Hematopoietic multipotent progenitor cell treated with erythropoietin and hydrocortisone succinate and interleukin-3 and kit ligand, for 17 days (in vitro differentiated cells): ENCODE measurements at regions not wholly inside any gene's neighbourhood (a gene's known extent, or its start where the extent isn't known, plus 50 kb on each side); places are given as distances from the start of the nearest gene placed in this dataset.
"Not testable (repeated sequence)": the region's sequence is repeated elsewhere in the genome, so short reads cannot be mapped to it uniquely, and the experiment has no call there.

Experiments used
- DNase-seq: peaks from one replicate; pipeline ENCODE4 v3.0.0-alpha.2; 2015; ENCODE audit warnings: low spot score

DNA sequence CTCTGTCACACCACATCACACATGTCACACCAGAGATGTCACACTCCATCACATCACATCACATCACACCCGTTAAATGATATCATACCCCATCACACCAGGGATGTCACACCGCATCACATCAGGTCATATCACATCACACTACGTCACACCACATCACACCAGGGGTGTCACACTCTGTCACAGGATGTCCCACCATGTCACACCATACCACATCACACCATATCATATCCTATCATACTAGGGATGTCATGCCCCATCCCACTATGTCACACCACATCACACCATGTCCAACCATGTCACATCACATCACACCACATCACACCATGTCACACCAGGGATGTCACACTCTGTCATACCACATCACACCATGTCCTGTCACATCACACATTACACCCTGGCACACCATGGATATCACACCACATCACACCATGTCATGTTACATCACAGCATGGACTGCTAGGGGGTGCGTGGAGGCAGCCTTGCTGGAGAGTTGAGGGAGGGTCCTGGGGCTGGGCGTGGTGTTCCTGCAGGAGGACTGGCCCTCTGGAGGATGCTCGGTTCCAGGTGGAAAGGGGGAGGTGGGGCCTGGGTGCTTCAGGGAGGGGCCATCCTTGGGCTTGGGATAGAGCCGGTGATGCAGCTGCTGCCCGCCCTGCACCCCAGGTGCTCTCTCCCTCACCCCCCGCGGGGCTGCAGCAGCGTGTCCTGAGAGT is 134.6 kb downstream of the TMEM121 start:
- no peak for DNase-seq

DNA sequence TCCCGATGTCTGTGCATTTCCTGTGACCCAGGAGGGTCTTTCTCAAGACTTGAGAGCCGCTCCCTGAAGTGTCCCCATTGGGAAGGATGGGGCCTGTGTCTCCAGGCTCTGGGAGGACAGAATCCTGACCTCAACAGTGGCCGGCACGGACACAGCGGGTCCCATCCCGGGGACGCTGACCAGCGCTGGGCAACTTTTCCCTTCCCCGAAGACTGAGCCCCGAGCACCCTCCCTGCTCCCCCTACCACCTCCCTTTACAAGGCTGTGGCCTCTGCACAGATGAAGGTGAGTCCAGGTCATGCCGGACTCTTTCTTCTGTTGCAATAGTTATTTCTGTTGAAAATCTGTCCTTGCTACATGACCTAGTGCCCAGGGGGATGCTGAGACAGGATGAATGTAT is 135.7 kb downstream of the TMEM121 start:
- DNase-seq = not testable (repeated sequence)

DNA sequence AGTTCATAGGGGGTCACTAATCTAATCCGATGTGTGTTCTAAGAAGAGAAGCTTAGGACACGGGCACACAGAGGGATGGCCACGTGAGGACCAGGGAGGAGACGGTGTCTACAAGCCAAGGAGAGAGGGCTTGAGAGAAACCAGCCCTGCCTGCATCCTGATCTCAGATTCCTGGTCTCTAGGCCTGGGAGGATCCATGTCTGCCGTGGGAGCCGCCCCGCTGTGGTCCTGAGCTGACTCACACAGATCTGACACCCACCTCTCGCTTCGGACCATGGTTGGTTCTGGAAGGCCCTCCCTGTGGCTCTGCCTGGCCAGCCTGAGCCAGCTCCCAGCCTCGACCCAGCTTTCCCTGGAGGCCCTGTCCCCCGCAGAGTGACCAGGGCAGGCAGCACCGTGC is 136.2 kb downstream of the TMEM121 start:
- DNase-seq = not testable (repeated sequence)

DNA sequence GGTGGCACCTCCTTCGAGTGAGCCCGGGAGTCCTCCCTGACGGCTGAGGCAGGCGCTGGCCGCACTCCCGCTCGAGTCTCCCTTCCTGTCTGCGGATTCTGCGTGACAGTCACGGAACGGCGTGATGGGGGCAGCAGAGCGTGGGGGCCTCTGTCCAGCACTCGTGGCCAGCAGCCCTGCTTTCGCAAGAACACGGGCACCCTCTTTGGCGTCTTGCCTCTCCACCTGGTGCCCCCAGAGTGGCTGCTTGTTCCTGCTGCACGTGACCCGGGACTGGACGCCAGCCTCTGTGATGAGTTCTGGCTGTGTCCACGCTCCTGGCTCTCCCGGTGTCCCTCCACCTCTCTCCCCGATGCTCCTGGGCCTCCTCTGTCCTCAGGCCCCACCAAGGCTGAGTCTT is 136.9 kb downstream of the TMEM121 start:
- DNase-seq = not testable (repeated sequence)

DNA sequence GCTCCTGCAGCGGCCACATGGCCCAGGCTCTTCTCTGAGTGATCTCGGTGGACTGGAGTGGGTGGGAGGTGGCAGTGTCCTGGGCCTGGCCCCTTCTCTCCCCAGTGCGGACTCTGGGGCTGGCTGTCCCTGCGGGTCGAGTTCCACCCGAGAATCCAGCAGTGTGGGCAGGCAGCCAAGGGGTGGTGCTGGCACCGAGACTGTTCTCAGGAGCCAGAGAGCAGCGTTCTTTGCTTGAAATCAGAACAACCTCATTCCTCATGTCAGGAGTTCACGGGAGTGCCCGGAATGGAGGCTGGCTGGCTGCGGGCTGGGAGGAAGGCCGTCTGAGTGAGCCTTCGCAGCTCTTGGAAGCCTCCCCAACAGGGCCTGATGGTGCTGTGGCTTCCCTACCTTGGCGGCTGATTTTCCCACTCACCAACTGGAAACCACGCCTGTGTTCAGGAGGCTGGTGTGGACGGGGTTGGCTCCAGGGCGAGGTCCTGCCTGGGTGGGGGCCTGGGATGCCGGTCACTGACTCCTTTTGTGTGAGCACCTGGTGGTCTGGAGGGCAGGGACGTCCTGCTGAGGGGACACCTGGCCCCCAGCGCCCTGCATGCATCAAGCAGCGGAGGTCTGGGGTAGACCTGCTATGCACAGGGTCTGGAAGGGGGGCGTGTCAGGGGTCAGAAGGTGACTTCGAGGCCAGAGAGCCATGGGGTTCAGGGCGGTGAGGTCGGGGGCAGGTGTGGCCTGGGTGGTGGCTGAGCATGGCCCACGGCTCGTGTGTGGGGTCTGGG is 137.6 kb downstream of the TMEM121 start:
- not testable (repeated sequence) for DNase-seq

DNA sequence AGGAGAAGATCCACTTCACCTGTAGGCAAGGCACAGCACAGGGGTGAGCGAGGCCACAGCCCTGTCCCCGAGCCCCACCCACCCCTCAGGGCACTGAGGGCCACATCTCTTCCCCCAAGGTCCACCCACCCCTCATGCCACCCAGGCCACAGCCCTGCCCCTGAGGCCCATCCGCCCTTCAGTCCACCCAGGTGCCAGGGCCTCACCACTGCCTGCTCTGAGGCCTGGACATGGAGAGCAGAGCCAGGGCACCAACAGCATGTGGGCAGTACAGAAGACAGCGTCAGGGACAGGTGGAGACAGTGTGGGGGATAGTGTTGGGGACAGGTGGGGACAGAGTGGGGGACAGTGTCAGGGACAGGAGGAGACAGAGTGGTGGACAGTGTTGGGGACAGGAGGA is 138.3 kb downstream of the TMEM121 start:
- DNase-seq = no peak

DNA sequence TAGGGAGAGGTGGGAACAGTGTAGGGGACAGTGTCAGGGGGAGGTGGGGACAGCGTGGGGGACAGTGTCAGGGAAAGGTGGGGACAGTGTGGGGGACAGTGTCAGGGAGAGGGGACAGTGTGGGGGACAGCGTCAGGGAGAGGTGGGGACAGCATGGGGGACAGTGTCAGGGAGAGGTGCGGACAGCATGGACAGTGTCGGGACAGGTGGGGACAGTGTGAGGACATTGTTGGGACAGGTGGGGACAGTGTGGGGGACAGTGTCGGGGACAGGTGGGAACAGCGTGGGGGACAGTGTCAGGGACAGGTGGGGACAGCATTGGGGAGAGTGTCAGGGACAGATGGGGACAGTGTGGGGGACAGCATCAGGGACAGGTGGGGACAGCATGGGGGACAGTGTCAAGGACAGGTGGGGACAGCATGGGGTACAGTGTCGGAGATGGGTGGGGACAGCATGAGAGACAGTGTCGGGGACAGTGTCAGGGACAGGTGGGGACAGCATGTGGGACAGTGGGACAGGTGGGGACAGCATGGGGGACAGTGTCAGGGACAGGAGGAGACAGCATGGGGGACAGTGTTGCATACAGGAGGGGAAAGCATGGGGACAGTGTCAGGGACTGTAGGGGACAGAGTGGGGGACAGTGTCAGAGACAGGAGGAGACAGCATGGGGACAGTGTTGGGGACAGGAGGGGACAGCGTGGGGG is 139.0 kb downstream of the TMEM121 start:
- DNase-seq = no peak

DNA sequence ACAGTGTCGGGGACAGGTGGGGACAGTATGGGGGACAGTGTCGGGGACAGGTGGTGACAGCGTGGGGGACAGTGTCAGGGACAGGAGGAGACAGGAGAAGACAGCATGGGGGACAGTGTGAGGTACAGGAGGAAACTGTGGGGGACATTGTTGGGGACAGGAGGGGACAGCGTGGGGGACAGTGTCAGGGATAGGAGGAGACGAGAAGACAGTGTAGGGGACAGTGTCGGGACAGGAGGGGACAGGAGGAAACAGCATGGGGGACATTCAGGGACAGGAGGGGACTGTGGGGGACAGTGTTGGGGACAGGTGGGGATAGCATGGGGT is 139.5 kb downstream of the TMEM121 start:
- no peak for DNase-seq

DNA sequence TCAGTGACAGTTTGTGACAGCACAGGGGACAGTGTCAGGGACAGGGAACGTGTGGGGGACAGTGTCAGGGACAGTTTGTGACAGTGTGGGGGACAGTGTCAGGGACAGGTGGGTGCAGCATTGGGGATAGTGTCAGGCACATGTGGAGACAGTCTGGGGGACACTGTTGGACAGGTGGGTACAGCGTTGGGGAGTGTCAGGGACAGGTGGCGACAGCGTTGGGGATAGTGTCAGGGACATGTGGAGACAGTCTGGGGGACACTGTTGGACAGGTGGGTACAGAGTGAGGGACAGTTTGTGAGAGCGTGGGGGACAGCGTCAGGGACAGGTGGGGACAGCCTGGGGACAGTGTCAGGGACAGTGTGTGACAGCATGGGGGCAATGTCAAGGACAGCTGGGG is 140.0 kb downstream of the TMEM121 start:
- no peak for DNase-seq

DNA sequence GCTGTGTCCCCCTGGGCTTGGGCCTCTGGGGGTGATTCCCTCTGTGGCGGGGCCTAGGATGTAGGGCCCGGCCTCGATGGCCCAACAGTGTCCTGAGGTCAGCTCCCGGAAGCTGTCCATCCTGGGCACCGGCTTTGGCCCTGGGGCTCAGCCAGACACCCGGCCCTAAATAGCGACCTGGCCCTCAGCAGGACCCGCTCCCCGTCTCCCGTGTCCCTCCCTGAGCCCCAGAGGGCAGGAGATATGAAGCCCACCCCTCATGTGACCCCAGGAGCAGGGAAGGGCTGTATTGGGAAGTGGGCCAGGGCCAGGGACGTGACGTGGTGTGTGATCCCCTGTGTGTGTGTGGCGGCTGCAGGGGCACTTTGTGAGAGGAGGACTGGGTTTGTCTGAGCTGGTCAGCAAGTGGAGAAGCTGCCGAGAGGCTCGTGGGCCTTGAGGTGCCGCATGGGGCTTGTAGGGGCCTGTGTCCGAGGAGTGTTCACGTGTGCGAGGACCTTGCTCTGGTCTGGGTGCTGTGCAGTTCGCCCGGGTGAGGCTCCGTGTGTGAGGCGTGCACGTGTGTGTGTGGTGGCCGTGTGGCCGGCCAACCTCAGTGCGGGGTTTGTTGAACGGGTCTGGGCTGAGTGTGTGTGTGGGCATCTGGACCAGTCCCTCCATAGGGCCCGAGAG is 140.7 kb downstream of the TMEM121 start:
- DNase-seq = not testable (repeated sequence)

DNA sequence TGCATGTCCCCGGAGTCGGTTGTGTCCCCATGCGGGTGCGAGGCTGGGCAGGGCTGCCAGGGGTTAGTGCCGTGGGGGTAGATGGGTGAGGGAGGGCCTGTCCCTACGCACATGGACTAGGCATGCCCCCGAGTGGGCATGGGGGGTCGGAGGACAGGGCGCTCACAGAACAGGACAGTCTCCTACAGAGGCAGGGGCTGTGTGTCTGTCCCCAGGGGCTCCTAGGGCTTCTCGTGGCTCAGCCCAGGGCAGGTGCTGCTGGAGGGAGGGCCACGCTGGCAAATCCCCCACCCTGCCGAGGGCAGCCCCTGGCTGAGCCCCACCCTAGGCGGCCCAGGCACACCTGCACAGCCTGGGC is 141.3 kb downstream of the TMEM121 start:
- not testable (repeated sequence) for DNase-seq

DNA sequence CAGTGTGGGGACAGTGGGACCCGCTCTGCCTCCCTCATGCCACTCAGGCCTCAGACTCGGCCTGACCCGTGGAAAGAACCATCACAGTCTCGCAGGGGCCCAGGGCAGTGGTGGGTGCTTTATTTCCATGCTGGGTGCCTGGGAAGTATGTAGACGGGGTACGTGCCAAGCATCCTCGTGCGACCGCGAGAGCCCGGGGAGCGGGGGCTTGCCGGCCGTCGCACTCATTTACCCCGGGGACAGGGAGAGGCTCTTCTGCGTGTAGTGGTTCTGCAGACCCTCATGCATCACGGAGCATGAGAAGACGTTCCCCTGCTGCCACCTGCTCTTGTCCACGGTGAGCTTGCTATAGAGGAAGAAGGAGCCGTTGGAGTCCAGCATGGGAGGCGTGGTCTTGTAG is 141.6 kb downstream of the TMEM121 start:
- DNase-seq = not testable (repeated sequence)

DNA sequence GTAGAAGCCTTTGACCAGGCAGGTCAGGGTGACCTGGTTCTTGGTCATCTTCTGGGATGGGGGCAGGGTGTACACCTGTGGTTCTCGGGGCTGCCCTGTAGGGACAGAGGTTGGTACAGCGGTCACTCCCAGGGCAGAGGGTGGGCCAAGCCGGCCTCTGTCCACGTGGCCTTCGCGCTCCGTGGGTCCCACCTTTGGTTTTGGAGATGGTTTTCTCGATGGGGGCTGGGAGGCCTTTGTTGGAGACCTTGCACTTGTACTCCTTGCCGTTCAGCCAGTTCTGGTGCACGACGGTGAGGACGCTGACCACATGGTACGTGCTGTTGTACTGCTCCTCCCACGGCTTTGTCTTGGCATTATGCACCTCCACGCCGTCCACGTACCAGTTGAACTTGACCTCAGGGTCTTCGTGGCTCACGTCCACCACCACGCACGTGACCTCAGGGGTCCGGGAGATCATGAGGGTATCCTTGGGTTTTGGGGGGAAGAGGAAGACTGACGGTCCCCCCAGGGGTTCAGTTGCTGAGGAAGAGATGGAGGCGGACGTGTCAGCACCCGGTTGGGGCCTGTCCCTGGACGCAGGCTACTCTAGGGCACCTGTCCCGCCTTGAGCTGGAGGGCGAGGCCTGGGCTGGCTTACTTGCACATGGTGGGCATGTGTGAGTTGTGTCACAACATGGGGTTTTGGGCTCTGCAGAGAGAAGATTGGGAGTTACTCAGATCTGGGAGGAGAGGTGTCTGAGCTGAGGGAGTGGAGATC is 142.3 kb downstream of the TMEM121 start:
- not testable (repeated sequence) for DNase-seq

DNA sequence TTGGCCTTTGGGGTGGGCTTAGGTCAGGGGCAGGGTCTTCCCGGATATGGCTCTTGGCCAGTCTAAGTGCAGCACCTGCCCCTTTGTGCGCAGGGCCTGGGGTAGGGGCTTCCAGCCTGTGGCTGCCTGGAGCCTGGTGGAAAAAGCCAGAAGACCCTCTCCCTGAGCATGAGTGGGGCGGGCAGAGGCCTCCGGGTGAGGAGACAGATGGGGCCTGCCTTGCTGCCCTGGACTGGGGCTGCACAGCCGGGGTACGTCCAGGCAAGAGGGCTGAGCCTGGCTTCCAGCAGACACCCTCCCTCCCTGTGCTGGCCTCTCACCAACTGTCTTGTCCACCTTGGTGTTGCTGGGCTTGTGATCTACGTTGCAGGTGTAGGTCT is 142.8 kb downstream of the TMEM121 start:
- DNase-seq = not testable (repeated sequence)

DNA sequence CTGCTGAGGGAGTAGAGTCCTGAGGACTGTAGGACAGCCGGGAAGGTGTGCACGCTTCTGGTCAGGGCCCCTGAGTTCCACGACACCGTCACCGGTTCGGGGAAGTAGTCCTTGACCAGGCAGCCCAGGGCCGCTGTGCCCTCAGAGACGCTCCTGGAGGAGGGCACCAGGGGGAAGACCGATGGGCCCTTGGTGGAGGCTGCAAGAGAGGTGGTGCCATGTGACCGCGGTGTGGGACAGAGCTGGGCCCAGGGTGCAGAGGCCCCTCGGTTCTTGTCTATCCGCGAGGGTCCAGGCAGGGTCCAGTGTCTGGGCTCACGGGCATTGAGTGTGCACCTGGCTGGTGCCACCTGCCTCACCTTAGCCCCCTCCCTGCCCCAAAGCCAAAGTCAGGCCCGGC is 143.3 kb downstream of the TMEM121 start:
- not testable (repeated sequence) for DNase-seq

DNA sequence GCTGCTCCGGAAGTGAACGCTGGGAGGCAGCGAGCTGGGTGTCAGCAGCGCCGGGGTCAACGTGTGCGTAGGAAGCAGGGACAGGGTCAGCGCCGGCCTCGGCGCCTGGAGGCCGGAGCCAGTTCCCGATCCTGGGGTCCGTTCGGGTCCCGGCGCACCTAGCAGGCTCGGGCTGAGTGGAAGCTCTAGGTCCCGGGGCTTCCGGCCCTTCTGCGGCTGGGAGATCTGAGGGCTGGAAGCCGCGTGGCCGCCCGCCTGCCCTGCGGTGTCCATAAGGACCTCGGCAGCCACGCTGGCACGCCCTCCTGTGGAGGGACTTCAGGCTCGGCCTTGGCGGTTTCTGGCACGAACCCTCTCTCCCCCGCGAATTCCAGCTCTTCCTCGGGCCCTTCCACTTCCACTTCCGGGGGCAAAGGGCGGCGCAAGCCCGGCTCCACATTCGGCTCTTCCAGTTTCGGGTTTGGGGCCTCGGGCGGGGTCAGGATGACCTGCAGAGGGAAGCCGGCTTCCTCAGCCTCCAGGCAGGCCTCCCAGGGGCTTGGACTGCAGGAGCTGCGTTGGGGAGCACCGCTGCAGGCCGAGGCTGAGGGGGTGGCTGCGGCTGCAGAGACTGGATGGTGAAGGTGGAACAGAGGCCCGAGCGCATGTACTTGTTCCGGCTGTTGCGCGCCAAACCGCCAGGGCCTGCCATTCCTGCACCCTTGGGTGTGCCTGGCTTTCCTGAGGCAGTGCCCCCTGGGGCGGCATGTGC is 146.2 kb downstream of the TMEM121 start:
- not testable (repeated sequence) for DNase-seq

DNA sequence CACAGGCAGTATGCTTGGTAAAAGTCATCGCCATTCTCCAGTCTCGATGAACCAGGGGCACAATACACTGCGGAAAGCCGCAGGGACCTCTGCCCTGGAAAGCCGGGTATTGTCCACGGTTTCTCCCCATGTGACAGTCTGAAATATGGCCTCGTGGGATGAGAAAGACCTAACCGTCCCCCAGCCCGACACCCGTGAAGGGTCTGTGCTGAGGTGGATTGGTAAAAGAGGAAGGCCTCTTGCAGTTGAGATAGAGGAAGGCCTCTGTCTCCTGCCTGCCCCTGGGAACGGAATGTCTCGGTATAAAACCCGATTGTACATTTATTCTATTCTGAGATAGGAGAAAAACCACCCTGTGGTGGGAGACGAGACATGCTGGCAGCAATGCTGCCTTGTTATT is 149.1 kb downstream of the TMEM121 start:
- not testable (repeated sequence) for DNase-seq

DNA sequence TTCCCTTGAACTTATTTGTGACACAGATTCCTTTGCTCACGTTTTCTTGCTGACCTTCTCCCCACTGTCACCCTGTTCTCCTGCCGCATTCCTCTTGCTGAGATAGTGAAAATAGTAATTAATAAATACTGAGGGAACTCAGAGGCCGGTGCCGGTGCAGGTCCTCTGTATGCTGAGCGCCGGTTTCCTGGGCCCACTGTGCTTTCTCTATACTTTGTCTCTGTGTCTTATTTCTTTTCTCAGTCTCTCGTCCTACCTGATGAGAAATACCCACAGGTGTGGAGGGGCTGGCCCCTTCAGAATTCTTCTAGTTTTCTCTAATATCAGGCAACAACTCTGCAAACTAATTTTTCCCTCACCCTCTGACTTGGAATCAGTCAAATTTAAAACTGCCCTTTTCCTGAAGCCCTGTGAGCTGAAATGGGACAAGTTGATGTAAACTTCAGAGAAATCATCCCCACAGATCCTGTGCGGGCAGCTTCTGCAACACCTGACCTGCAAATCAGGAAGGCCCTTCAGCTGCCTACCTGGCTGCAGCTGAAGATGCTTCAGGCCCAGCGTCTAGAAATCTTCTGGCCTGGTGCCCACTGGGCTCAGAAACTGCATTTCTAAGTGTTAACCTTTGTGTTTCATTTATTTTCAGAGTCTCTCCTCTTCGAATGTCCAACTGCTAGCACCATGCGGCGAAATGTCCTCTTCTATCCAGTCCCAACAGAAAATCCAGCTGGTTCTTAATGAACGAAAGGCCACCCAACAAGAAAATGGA is 149.7 kb downstream of the TMEM121 start:
- DNase-seq = not testable (repeated sequence)

DNA sequence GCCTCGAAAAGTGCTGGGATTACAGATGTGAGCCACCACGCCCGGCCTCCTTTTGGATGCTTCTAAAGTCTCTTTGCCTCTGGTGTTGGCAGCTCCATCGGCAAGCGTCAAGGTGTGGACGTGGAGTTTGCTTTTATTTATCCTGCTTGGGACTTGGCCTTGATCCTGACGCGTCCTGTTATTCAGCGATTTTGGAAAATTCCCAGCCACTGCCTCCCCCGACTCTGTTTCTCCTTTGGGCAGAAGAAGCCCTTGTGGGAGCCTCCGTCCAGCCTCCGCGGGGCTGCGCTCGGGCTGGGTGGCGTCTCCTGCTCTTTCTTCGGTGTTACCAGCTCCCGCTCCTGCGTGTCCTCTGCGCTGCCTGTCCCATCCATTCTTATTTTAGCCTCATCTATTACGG is 151.7 kb downstream of the TMEM121 start:
- DNase-seq = not testable (repeated sequence)
